Osteocyte (in vitro differentiated cells): ENCODE measurements at regions not wholly inside any gene's neighbourhood (a gene's known extent, or its start where the extent isn't known, plus 50 kb on each side); places are given as distances from the start of the nearest gene placed in this dataset.
"Not testable (repeated sequence)": the region's sequence is repeated elsewhere in the genome, so short reads cannot be mapped to it uniquely, and the experiment has no call there.

ENCODE experiments used
- DNase-seq: peaks from one replicate; pipeline ENCODE4 v3.0.0; 2021; ENCODE audit warnings: mixed read lengths; ENCODE audit not compliant: unreplicated experiment; ENCODE audit errors: extremely low spot score
- H3K27ac Mint-ChIP-seq: one replicate; pipeline ENCODE4 v1.8.0; 2021; ENCODE audit warnings: mild to moderate bottlenecking, mixed read lengths; ENCODE audit not compliant: unreplicated experiment
- H3K27me3 Mint-ChIP-seq: one replicate; pipeline ENCODE4 v1.8.0; 2021; ENCODE audit warnings: mixed read lengths; ENCODE audit not compliant: unreplicated experiment
- H3K36me3 Mint-ChIP-seq: one replicate; pipeline ENCODE4 v1.8.0; 2021; ENCODE audit warnings: mixed read lengths; ENCODE audit not compliant: unreplicated experiment
- H3K4me1 Mint-ChIP-seq: one replicate; pipeline ENCODE4 v1.8.0; 2021; ENCODE audit warnings: mixed read lengths; ENCODE audit not compliant: unreplicated experiment
- H3K4me3 Mint-ChIP-seq: one replicate; pipeline ENCODE4 v1.8.0; 2021; ENCODE audit warnings: mild to moderate bottlenecking, moderate library complexity, mixed read lengths; ENCODE audit not compliant: unreplicated experiment
- H3K9me3 Mint-ChIP-seq: one replicate; pipeline ENCODE4 v1.8.0; 2021; ENCODE audit warnings: mixed read lengths; ENCODE audit not compliant: unreplicated experiment
- TF ChIP-seq, protein P1 (sequence below): fragments of 200-600 bp; sonication (generic); IDR thresholded peaks from 2 replicates; pipeline ENCODE4 v1.5.0; 2021; ENCODE audit warnings: antibody characterized with exemption, mild to moderate bottlenecking, moderate library complexity

DNA sequence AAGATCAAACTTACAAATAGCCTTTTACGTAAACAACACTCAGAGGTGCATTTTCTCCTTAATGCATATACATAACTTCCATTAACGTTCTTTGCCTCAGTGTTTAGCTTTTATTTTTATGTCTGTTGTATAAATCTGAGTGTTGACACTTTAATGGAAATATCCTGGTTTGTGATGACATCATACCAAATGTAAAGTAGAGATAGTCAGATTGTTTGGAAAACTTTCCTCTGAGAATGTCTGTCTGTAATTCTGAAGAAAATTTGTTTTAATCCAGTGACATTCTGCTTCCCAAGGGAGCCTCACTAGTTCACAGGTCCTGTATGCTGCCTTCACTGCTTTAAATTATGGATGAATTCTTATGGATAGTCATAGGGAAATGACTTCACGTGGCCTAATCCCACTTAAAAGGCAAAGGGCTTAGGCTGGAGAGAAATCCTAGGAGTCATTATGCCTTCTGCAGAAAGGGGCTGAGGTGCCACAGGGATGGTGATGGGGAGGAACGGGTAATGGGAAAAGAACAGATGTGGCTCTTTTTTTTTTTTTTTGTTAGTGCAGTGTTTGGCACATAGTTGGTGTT, 93.2 kb downstream of the DNAJB9 start:
- no peak for DNase-seq
- H3K27me3 Mint-ChIP-seq = peaks cover 18% of the 10 kb centered on the region
- H3K4me1 Mint-ChIP-seq = no peaks in the 10 kb centered on the region
- no peak overlapping the region for H3K4me3 Mint-ChIP-seq
- H3K27ac Mint-ChIP-seq = no peak overlapping the region
- TF ChIP-seq, protein P1, sequence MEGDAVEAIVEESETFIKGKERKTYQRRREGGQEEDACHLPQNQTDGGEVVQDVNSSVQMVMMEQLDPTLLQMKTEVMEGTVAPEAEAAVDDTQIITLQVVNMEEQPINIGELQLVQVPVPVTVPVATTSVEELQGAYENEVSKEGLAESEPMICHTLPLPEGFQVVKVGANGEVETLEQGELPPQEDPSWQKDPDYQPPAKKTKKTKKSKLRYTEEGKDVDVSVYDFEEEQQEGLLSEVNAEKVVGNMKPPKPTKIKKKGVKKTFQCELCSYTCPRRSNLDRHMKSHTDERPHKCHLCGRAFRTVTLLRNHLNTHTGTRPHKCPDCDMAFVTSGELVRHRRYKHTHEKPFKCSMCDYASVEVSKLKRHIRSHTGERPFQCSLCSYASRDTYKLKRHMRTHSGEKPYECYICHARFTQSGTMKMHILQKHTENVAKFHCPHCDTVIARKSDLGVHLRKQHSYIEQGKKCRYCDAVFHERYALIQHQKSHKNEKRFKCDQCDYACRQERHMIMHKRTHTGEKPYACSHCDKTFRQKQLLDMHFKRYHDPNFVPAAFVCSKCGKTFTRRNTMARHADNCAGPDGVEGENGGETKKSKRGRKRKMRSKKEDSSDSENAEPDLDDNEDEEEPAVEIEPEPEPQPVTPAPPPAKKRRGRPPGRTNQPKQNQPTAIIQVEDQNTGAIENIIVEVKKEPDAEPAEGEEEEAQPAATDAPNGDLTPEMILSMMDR = no peak
- no peaks in the 10 kb centered on the region for H3K36me3 Mint-ChIP-seq
- no peaks in the 10 kb centered on the region for H3K9me3 Mint-ChIP-seq

DNA sequence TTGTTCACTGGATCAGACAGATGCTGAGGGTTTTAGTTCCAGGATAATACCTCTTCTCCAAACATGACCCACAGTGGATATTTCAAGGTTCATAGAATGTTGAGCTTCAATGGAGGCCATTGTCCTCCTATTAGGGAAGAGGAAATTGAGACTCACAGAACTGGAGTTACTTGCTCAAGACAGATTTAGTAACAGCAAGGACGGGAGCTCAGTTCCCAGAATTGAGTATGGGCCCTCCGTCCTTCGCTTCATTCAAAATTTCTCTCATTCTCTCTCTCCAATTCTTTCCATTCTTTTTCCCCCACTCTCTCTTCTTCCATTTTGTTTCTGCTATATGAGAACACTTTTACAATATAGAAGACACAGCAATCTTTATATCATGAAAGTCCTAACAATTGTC, 94.0 kb downstream of the DNAJB9 start:
- no peaks in the 10 kb centered on the region for H3K4me1 Mint-ChIP-seq
- H3K27me3 Mint-ChIP-seq = peaks cover 18% of the 10 kb centered on the region
- no peaks in the 10 kb centered on the region for H3K9me3 Mint-ChIP-seq
- no peak overlapping the region for H3K4me3 Mint-ChIP-seq
- DNase-seq = no peak
- TF ChIP-seq, protein P1 = no peak
- H3K36me3 Mint-ChIP-seq = no peaks in the 10 kb centered on the region
- no peak overlapping the region for H3K27ac Mint-ChIP-seq

DNA sequence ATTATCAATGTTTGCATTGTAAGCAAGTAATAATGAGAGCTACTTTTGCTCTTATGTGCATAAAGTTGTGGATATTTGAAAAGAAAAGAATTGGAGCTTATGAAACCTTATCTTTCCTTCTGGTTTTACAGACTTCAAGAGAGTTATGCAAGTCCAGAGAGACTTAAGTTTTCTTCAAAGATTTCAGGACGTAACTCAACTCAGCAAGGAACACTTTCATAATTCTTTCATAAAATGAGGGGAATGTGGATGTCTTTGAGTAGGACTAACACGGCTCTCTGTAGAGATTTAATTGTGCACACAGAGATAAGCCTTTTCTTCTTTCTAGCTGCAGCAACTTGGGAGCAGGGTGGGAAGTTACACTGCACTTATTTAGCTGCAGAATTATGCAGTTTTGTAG, 97.5 kb downstream of the DNAJB9 start:
- DNase-seq = no peak
- no peaks in the 10 kb centered on the region for H3K4me1 Mint-ChIP-seq
- H3K27me3 Mint-ChIP-seq = peaks cover 15% of the 10 kb centered on the region
- peaks cover 11% of the 10 kb centered on the region for H3K9me3 Mint-ChIP-seq
- TF ChIP-seq, protein P1 = no peak
- no peaks in the 10 kb centered on the region for H3K36me3 Mint-ChIP-seq
- no peak overlapping the region for H3K4me3 Mint-ChIP-seq
- H3K27ac Mint-ChIP-seq = no peak overlapping the region

DNA sequence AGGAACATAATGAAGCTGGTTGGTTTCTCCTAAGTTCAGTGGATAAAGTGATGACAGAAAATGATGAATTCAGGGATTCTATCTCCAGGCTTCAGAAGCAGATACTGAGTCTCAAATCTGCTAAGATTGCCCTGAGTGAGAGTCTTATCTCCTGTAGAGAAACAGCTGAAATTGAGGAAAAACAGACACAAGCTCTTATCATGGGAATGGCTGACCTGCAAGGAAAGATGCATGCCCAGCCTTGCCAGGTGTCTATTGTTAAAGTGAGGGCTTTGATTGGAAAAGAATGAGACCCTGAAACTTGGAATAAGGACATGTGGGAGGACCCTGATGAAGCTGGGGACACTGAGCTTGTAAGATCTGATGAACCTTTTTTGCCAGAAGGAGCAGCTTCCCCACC, 100.3 kb downstream of the DNAJB9 start:
- H3K4me3 Mint-ChIP-seq = no peak overlapping the region
- H3K36me3 Mint-ChIP-seq = no peaks in the 10 kb centered on the region
- no peaks in the 10 kb centered on the region for H3K4me1 Mint-ChIP-seq
- no peak for DNase-seq
- H3K27ac Mint-ChIP-seq = no peak overlapping the region
- H3K27me3 Mint-ChIP-seq = peaks cover 3% of the 10 kb centered on the region
- TF ChIP-seq, protein P1 = no peak
- H3K9me3 Mint-ChIP-seq = peaks cover 11% of the 10 kb centered on the region

DNA sequence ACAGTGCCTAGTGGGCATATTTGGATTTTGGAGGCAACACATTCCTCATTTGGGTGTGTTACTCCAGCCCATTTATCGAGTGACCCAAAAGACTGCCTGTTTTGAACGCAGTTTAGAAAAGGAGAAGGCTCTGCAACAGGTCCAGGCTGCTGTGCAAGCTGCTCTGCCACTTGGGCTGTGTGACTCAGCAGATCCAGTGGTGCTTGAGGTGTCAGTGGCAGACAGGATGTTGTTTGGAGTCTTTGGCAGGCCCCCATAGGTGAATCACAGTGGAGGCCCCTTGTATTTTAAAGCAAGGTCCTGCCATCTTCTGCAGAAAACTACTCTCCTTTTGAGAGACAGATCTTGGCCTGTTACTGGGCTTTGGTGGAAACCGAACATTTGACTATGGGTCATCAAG, 104.0 kb downstream of the DNAJB9 start:
- H3K27me3 Mint-ChIP-seq, H3K36me3 Mint-ChIP-seq, H3K27ac Mint-ChIP-seq, H3K4me3 Mint-ChIP-seq, DNase-seq, H3K4me1 Mint-ChIP-seq: not testable (repeated sequence)
- peaks cover 11% of the 10 kb centered on the region for H3K9me3 Mint-ChIP-seq

DNA sequence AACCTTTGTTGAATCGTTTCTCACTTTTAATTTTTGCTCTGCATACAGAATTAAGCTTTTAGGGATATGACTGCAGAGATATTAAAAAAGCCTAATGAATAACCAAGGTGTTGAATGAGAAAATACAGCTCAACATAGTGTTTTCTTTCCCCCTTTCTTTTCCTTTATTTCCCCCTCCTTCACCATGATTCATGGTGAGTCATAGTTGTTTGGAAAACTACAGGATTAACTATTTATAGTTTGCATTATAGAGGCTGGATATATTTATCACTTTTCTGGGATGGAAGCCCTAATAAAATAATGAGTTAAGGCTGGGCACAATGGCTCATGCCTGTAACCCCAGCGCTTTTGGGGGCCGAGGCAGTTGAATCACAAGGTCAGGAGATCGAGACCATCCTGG, 115.0 kb downstream of the DNAJB9 start:
- no peaks in the 10 kb centered on the region for H3K36me3 Mint-ChIP-seq
- H3K27ac Mint-ChIP-seq = no peak overlapping the region
- no peak overlapping the region for H3K4me3 Mint-ChIP-seq
- DNase-seq = no peak
- peaks cover 12% of the 10 kb centered on the region for H3K27me3 Mint-ChIP-seq
- TF ChIP-seq, protein P1 = no peak
- no peaks in the 10 kb centered on the region for H3K4me1 Mint-ChIP-seq
- peaks cover 10% of the 10 kb centered on the region for H3K9me3 Mint-ChIP-seq
